ENCODE measurements at regions not wholly inside any gene's neighbourhood (a gene's known extent, or its start where the extent isn't known, plus 50 kb on each side); places are given as distances from the start of the nearest gene placed in this dataset.

- H3K27ac ChIP-seq (ENCODE audit: low read depth, low read length) = no peak overlapping the region
- 92% methylated on average over 1 of the region's 1 CpG; no CpG with 5 or more reads in 1 of the 2 experiments for WGBS, 2 experiments (ENCODE audit: extremely low coverage in 1 of 2, insufficient coverage in 1 of 2, insufficient read length in 1 of 2, insufficient replicate concordance in 2 of 2, low coverage in 1 of 2, low lambda C conversion rate in 2 of 2, missing lambda C conversion rate in 1 of 2)
- H3K36me3 ChIP-seq (ENCODE audit: control insufficient read depth in 2 of 4, insufficient read depth in 4 of 4, low read length in 3 of 4) = no peaks in the 10 kb centered on the region
- H2BK5ac ChIP-seq (ENCODE audit: low read depth, low read length) = no peak overlapping the region
- no peak overlapping the region for H2BK120ac ChIP-seq (replicated peaks; ENCODE audit: low read depth, low read length)
- H3K18ac ChIP-seq (ENCODE audit: extremely low read depth, low read length) = no peak overlapping the region
- H3K23me2 ChIP-seq (ENCODE audit: low read depth, low read length) = no peaks in the 10 kb centered on the region
- no peaks in the 10 kb centered on the region for H3K9me3 ChIP-seq (ENCODE audit: insufficient read depth in 2 of 2, low read depth in 1 of 2, low read length in 1 of 2)
- no peak overlapping the region for H3K4me3 ChIP-seq (ENCODE audit: extremely low read depth in 1 of 4, insufficient read depth in 2 of 4, low read depth in 3 of 4, low read length in 4 of 4)
- H4K91ac ChIP-seq (replicated peaks; ENCODE audit: insufficient read length, low read length) = no peak overlapping the region
- DNase-seq (ENCODE audit: low read depth in 1 of 2, low spot score in 2 of 2) (no peak), FAIRE-seq (no peak)
- TF ChIP-seq SAP30 (IDR thresholded peaks at IDR 0.05; ENCODE audit: insufficient read depth, insufficient replicate concordance, low read length) = no peak
- TF ChIP-seq NRF1 (IDR thresholded peaks at IDR 0.05; ENCODE audit: low read depth, low read length) = no peak
- TF ChIP-seq MAX (IDR thresholded peaks at IDR 0.05) = no peak
- no peaks in the 10 kb centered on the region for H3K79me1 ChIP-seq (ENCODE audit: low read depth, low read length)
- no peaks in the 10 kb centered on the region for H3K79me2 ChIP-seq (ENCODE audit: control insufficient read depth in 1 of 2, insufficient read depth in 2 of 2, low read length in 2 of 2)
- no peak overlapping the region for H2BK12ac ChIP-seq (ENCODE audit: low read depth, low read length)
- H3K4ac ChIP-seq (replicated peaks; ENCODE audit: insufficient read length, low read depth, low read length) = no peak overlapping the region
- H2BK15ac ChIP-seq (ENCODE audit: low read length) = no peak overlapping the region
- H3K27me3 ChIP-seq (replicated peaks in 1 of 4; ENCODE audit: control insufficient read depth in 3 of 4, extremely low read depth in 1 of 4, insufficient read depth in 3 of 4, low read length in 3 of 4) = no peaks in the 10 kb centered on the region
- H3K23ac ChIP-seq (ENCODE audit: insufficient read length) = no peak overlapping the region
- no peak overlapping the region for H2AK5ac ChIP-seq (ENCODE audit: low read depth, low read length)
- no peak overlapping the region for H3K14ac ChIP-seq (ENCODE audit: insufficient read length)
- no peak overlapping the region for H2BK20ac ChIP-seq (ENCODE audit: low read length)
- no peak overlapping the region for H2AFZ ChIP-seq (ENCODE audit: low read length)
- ChIA-PET POLR2A (ENCODE audit: partially characterized antibody) (no interaction called here), CTCF (ENCODE audit: partially characterized antibody) (interaction anchor here (0.7 kb wide), 2 partner anchors 15 to 244 kb away, joined by 3 to 4 read pairs; no protein-coding TSS in a partner anchor)
- H4K5ac ChIP-seq (ENCODE audit: insufficient read length, low read depth, low read length) = no peak overlapping the region
- H3K9ac ChIP-seq (replicated peaks in 1 of 4; ENCODE audit: extremely low read depth in 1 of 4, low read depth in 3 of 4, low read length in 3 of 4) = no peak overlapping the region
- no peak overlapping the region for H3K56ac ChIP-seq (replicated peaks; ENCODE audit: insufficient read length, low read depth, low read length)
- no peaks in the 10 kb centered on the region for H3K4me1 ChIP-seq (replicated peaks in 1 of 4; ENCODE audit: control insufficient read depth in 3 of 4, insufficient read depth in 4 of 4, low read length in 3 of 4)
- H3K4me2 ChIP-seq (ENCODE audit: insufficient read depth in 1 of 2, low read depth in 2 of 2, low read length in 2 of 2) = no peak overlapping the region
- H4K8ac ChIP-seq (ENCODE audit: extremely low read depth, insufficient read depth, low read length) = no peak overlapping the region
- peaks cover 0 to 2% of the 10 kb centered on the region in 2 experiments for H4K20me1 ChIP-seq (replicated peaks in 1 of 2; ENCODE audit: control insufficient read depth in 1 of 2, insufficient read depth in 2 of 2, low read length in 2 of 2)
Observed at GRCh38 chr5:96588539-96588938, 73.6 kb upstream of the CAST start.

Measured in H1 (cell line).